ENCODE measurements at regions not wholly inside any gene's neighbourhood (a gene's known extent, or its start where the extent isn't known, plus 50 kb on each side); places are given as distances from the start of the nearest gene placed in this dataset.

GRCh38 chr5:89117124-89117644 lies 234.2 kb upstream of the MEF2C start:
- Histone ChIP-seq H3K36me3 (no peaks in the 10 kb centered on the region), H3K4me1 (peaks cover 0 to 20% (median 2%) of the 10 kb centered on the region in 4 donors), H3K4me3 (peak overlapping the region in 2 of 3 donors; percentile 1 to 8), H3K9me3 (no peaks in the 10 kb centered on the region), H3K27me3 (no peaks in the 10 kb centered on the region), H3K27ac (peak overlapping the region in 1 of 3 donors; percentile 57)
- no peak for TF ChIP-seq POLR2A (IDR thresholded peaks at IDR 0.05)
- TF ChIP-seq CTCF (IDR thresholded peaks at IDR 0.05) = no peak
- intact Hi-C loops (cut with DNase I) = no loop called here
- WGBS (ENCODE audit: insufficient coverage, low coverage, low lambda C conversion rate, missing lambda C conversion rate) = 4% methylated on average over 1 of the region's 1 CpG
- DNase-seq (peak; percentile 14 to 69 (median 60)), ATAC-seq (peak; percentile 82 to 97 (median 90))

- intact Hi-C loops (cut with DNase I) = no loop called here
- no peak for ATAC-seq
- no peaks in the 10 kb centered on the region for H3K9me3 ChIP-seq
- no peak overlapping the region for H3K27ac ChIP-seq
- no peaks in the 10 kb centered on the region for H3K4me1 ChIP-seq
- no peak overlapping the region for H3K4me3 ChIP-seq
- no peaks in the 10 kb centered on the region for H3K36me3 ChIP-seq
- DNase-seq = no peak
- WGBS (ENCODE audit: insufficient coverage, low coverage, low lambda C conversion rate, missing lambda C conversion rate) = 72% methylated on average over 4 of the region's 4 CpGs
- no peaks in the 10 kb centered on the region for H3K27me3 ChIP-seq
- TF ChIP-seq CTCF (IDR thresholded peaks at IDR 0.05) (no peak), POLR2A (IDR thresholded peaks at IDR 0.05) (no peak)
Observed at GRCh38 chr5:89110916-89111646, 228.1 kb upstream of the MEF2C start.

GRCh38 chr5:89106480-89106879 lies 223.5 kb upstream of the MEF2C start:
- intact Hi-C loops (cut with DNase I) = no loop called here
- Histone ChIP-seq H3K36me3 (no peaks in the 10 kb centered on the region), H3K27me3 (no peaks in the 10 kb centered on the region), H3K27ac (no peak overlapping the region), H3K4me1 (no peaks in the 10 kb centered on the region), H3K9me3 (no peaks in the 10 kb centered on the region), H3K4me3 (no peak overlapping the region)
- TF ChIP-seq CTCF (IDR thresholded peaks at IDR 0.05) (no peak), POLR2A (IDR thresholded peaks at IDR 0.05) (no peak)
- DNase-seq = no peak
- ATAC-seq = no peak
- 44% methylated on average over 1 of the region's 1 CpG for WGBS (ENCODE audit: insufficient coverage, low coverage, low lambda C conversion rate, missing lambda C conversion rate)

GRCh38 chr5:89105836-89106235 lies 222.9 kb upstream of the MEF2C start:
- Histone ChIP-seq H3K4me3 (no peak overlapping the region), H3K9me3 (no peaks in the 10 kb centered on the region), H3K4me1 (no peaks in the 10 kb centered on the region), H3K27me3 (no peaks in the 10 kb centered on the region), H3K36me3 (no peaks in the 10 kb centered on the region), H3K27ac (no peak overlapping the region)
- intact Hi-C loops (cut with DNase I) = no loop called here
- DNase-seq = no peak
- WGBS (ENCODE audit: insufficient coverage, low coverage, low lambda C conversion rate, missing lambda C conversion rate) = 100% methylated on average over 2 of the region's 2 CpGs
- TF ChIP-seq POLR2A (IDR thresholded peaks at IDR 0.05) (no peak), CTCF (IDR thresholded peaks at IDR 0.05) (no peak)
- no peak for ATAC-seq
